SK-N-DZ (cell line): ENCODE measurements at regions not wholly inside any gene's neighbourhood (a gene's known extent, or its start where the extent isn't known, plus 50 kb on each side); places are given as distances from the start of the nearest gene placed in this dataset.
"Not testable (repeated sequence)": the region's sequence is repeated elsewhere in the genome, so short reads cannot be mapped to it uniquely, and the experiment has no call there.

ENCODE experiments used
- DNase-seq: peaks from one replicate; pipeline ENCODE4 v3.0.0-alpha.2; 2015; ENCODE audit warnings: low spot score

DNA sequence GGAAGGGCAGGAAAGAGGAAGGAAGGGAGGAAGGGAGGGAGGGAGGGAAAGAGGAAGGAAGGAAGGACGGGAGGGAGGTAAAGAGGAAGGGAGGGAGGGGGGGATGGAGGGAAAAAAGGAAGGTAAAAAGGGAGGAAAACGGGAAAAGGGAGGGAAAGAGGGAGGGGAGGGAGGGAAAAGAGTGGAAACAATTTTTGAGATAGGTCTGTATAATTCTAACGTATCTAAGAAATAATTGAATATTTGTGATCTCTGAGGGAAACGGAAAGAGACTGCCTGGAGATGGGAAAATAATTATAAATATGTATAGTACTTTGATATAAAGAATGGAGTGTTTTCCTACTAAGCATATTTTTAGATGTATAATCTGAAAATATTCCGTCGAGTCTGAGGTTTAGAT lies 158.2 kb upstream of the FOXK1 start:
- no peak for DNase-seq

DNA sequence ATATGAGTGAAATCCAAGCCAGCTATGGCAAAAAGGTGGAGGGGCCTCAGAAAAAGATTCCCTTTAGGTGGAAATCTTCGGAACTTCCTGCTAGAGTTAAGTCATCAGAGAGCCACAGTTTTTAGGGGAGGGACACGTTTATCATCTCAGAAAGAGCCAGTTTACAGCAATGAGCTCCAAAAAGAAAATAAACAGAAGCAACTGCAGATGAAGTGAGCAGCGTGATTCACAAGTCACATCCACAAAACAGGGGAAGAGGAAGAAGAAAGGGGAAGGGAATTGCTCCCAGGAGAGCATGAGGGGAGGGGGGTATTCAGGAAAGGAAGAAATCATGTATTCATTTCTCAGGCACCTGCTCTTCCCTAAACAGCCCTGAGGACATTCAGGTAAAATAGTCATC lies 156.2 kb upstream of the FOXK1 start:
- DNase-seq, result no peak

GRCh38 chr7:4527988-4528636 lies 154.0 kb upstream of the FOXK1 start:
- DNase-seq, result no peak

DNA sequence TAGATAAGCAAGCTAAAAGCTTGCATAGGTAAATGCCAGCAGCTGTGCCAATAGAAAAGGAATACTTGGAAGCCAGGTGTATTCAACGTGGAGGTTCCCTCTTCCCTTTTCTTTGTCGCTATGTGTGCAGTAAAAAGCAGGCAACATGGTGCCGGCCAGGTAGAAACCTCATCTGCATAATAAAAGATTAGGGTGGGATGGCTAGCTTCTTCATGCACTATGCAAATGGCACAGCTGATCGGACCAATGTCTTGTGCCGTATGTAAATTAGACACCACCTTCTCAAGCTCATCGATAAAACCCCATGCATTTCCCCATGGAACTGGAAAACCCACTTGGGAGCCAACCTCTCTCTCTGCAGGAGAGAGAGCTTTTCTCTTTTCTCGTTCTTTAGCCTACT lies 150.9 kb upstream of the FOXK1 start:
- no peak for DNase-seq

GRCh38 chr7:4533339-4533738 lies 148.8 kb upstream of the FOXK1 start:
- not testable (repeated sequence) for DNase-seq

- DNase-seq, result no peak
Observed at GRCh38 chr7:4549681-4550080, 132.4 kb upstream of the FOXK1 start.

- no peak for DNase-seq
Observed at GRCh38 chr7:4550117-4550516, 132.0 kb upstream of the FOXK1 start.

- DNase-seq, result no peak
Observed at GRCh38 chr7:4552985-4553384, 129.1 kb upstream of the FOXK1 start.

GRCh38 chr7:4556868-4557793 lies 125.0 kb upstream of the FOXK1 start:
- DNase-seq, result no peak

DNA sequence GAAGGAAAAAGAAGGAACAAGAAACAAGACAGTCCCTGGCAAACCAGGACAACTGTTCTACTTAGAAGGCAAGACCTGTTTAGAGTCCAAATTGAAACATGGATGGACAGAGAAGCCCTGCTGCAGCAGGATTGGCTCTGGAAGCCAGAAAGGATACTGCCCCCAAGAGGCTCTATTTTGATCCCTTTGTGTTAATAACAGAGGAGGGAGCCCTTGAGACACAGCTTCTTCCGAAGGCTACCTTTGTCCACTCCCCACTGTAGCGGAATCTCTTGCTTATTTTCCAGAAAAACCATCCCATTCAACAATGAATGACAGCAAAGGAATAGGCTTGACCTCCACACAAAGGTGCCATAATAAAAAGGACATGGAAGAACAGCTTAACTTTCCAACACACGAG lies 120.3 kb upstream of the FOXK1 start:
- DNase-seq, result peak; percentile 28

DNA sequence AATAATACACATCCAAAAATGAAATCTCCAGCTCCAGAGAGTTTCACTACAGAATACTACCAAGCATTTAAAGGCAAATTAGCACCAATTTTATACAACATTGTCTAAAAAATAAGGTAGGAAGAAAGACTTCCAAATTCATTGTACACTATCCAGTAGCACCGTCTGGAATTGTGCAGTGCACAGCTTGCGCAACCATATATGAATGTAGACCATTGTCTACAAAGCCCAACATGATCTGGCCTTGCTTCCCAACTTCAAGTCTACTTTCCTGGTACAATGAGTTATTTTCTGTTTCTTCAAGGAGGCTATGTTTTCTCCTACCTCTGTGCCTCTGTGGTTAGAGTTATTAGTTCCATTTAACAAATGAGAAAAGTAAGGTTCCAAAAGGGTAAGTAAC lies 115.4 kb upstream of the FOXK1 start:
- DNase-seq, result no peak

- no peak for DNase-seq
Observed at GRCh38 chr7:4574851-4575250, 107.2 kb upstream of the FOXK1 start.

- no peak for DNase-seq
Observed at GRCh38 chr7:4575254-4575653, 106.8 kb upstream of the FOXK1 start.

GRCh38 chr7:4602905-4603842 lies 78.9 kb upstream of the FOXK1 start:
- no peak for DNase-seq

GRCh38 chr7:4603843-4604231 lies 78.3 kb upstream of the FOXK1 start:
- no peak for DNase-seq

GRCh38 chr7:4604456-4604940 lies 77.6 kb upstream of the FOXK1 start:
- no peak for DNase-seq

DNA sequence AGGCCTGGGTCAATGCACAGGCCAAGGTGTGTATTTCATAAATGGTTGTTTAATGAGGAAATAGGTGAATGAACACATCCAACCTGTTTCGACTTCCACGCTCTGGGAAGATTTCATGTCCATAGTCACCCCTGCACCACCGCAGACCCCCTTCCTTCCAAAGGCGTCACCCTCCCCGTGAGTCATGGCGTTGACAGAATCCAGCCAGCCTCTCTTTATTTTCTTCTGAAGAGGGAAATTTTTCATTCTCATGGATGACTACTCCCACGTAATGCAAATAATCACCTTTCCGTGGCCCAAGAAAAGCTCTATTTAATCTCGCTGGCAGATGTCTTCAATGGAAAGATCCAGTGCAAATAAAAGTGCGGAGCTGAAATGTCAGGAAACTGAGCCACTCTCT lies 75.3 kb upstream of the FOXK1 start:
- no peak for DNase-seq

DNA sequence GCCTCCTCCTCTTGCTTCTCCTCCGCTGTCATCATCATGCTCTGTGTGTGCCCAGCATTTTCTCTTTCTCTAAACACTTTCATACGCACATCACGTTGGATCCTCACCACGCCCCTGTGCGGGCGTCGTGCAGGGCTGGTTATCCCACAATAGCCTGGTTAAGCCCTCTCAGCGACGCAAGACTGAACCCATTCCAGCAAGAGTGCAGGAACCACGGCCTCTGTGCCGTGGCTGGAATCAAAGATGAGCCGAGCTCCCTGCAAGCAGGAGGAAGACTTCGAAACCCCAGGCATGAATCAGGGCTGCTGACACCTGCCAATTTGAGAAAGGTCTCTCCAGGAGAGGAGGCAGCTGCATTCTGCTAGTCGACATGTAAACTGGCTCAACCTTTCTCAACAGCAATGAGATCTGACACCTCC lies 74.8 kb upstream of the FOXK1 start:
- peak; percentile 26 for DNase-seq

DNA sequence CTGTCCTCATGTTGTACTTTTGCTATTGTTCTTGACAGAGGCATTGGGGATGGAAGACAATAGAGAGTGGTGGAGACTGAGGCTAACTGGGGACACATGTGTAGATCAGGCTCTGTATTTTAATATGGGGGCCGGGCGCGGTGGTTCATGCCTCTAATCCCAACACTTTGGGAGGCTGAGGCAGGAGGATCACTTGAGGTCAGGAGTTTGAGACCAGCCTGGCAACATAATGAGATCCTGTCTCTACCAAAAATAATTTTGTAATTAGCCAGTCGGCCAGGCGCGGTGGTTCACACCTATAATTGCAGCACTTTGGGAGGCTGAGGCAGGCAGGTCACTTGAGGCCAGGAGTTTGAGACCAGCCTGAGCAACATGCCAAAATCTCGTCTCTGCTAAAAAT lies 72.5 kb upstream of the FOXK1 start:
- DNase-seq, result not testable (repeated sequence)

GRCh38 chr7:4610768-4611467 lies 71.2 kb upstream of the FOXK1 start:
- peak; percentile 70 for DNase-seq

GRCh38 chr7:4612237-4612636 lies 69.9 kb upstream of the FOXK1 start:
- no peak for DNase-seq
